ENCODE measurements at regions not wholly inside any gene's neighbourhood (a gene's known extent, or its start where the extent isn't known, plus 50 kb on each side); places are given as distances from the start of the nearest gene placed in this dataset.

DNA sequence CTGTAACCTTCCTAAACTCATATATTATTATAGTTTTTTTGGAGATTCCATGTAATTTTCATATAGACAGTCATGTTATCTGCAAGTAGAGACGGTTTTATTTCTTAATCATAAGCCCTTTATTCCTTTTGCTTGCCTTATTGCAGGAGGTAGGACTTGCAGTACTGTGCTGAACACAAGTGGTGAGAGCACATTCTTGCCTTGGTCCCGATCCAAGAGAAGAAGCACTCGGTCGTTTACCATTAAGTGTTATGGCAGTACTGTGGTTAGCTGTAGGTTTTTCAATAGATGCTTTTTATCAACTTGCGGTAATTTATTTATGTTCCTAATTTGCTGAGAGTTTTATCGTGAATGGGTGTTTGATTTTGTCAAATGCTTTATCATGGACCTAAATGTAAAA, 305.7 kb downstream of the DYSF start (continued):
- TF ChIP-seq KAT7 (CRISPR knock-in tag; IDR thresholded peaks at IDR 0.05; ENCODE audit: borderline replicate concordance) (no peak), ZNF773 (CRISPR knock-in tag; IDR thresholded peaks at IDR 0.05; ENCODE audit: borderline replicate concordance) (no peak), SYNCRIP (IDR thresholded peaks at IDR 0.05; ENCODE audit: insufficient read depth, low read depth, low read length) (no peak), THAP11 (CRISPR knock-in tag; IDR thresholded peaks at IDR 0.05) (no peak), ZNF296 (CRISPR knock-in tag; conservative IDR thresholded peaks at IDR 0.05) (no peak), ZNF230 (CRISPR knock-in tag; IDR thresholded peaks at IDR 0.05) (no peak), KMT2B (CRISPR knock-in tag; IDR thresholded peaks at IDR 0.05) (no peak), BRF2 (CRISPR knock-in tag; IDR thresholded peaks at IDR 0.05) (no peak), ZNF317 (CRISPR knock-in tag; IDR thresholded peaks at IDR 0.05) (no peak), ZNF598 (CRISPR knock-in tag; IDR thresholded peaks at IDR 0.05; ENCODE audit: borderline replicate concordance) (no peak)
- TF ChIP-seq, protein P1, sequence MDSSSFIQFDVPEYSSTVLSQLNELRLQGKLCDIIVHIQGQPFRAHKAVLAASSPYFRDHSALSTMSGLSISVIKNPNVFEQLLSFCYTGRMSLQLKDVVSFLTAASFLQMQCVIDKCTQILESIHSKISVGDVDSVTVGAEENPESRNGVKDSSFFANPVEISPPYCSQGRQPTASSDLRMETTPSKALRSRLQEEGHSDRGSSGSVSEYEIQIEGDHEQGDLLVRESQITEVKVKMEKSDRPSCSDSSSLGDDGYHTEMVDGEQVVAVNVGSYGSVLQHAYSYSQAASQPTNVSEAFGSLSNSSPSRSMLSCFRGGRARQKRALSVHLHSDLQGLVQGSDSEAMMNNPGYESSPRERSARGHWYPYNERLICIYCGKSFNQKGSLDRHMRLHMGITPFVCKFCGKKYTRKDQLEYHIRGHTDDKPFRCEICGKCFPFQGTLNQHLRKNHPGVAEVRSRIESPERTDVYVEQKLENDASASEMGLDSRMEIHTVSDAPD (CRISPR knock-in tag; IDR thresholded peaks at IDR 0.05), result no peak
- TF ChIP-seq, protein P2, sequence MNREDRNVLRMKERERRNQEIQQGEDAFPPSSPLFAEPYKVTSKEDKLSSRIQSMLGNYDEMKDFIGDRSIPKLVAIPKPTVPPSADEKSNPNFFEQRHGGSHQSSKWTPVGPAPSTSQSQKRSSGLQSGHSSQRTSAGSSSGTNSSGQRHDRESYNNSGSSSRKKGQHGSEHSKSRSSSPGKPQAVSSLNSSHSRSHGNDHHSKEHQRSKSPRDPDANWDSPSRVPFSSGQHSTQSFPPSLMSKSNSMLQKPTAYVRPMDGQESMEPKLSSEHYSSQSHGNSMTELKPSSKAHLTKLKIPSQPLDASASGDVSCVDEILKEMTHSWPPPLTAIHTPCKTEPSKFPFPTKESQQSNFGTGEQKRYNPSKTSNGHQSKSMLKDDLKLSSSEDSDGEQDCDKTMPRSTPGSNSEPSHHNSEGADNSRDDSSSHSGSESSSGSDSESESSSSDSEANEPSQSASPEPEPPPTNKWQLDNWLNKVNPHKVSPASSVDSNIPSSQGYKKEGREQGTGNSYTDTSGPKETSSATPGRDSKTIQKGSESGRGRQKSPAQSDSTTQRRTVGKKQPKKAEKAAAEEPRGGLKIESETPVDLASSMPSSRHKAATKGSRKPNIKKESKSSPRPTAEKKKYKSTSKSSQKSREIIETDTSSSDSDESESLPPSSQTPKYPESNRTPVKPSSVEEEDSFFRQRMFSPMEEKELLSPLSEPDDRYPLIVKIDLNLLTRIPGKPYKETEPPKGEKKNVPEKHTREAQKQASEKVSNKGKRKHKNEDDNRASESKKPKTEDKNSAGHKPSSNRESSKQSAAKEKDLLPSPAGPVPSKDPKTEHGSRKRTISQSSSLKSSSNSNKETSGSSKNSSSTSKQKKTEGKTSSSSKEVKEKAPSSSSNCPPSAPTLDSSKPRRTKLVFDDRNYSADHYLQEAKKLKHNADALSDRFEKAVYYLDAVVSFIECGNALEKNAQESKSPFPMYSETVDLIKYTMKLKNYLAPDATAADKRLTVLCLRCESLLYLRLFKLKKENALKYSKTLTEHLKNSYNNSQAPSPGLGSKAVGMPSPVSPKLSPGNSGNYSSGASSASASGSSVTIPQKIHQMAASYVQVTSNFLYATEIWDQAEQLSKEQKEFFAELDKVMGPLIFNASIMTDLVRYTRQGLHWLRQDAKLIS (CRISPR knock-in tag; IDR thresholded peaks at IDR 0.05), result no peak

Data from HepG2 (cell line).